K562 (cell line): ENCODE measurements at regions not wholly inside any gene's neighbourhood (a gene's known extent, or its start where the extent isn't known, plus 50 kb on each side); places are given as distances from the start of the nearest gene placed in this dataset.

ENCODE experiments used
- CBX2 ChIP-seq: fragments of 200-600 bp; sonication (generic); IDR thresholded peaks from one replicate; pipeline ENCODE4 v1.6.1; 2012; ENCODE audit warnings: mild to moderate bottlenecking, low read length, inconsistent platforms; ENCODE audit not compliant: insufficient read depth, poor library complexity, severe bottlenecking
- CTCF ChIP-seq, 3 experiments: IDR thresholded peaks in 2 of 3; conservative IDR thresholded peaks in 1 of 3; 2 replicates each; pipeline ENCODE4 v1.5.1; 2011 to 2012; ENCODE audit warnings: low read length in 3 of 3, mild to moderate bottlenecking in 3 of 3, control low read depth in 2 of 3, improper control_type of control experiment in 1 of 3, inconsistent platforms in 1 of 3, low read depth in 1 of 3, mixed read lengths in 1 of 3, moderate library complexity in 1 of 3; ENCODE audit not compliant: insufficient read depth in 2 of 3
- HDAC2 ChIP-seq: fragments of 450-650 bp; IDR thresholded peaks from 2 replicates; pipeline ENCODE4 v1.6.1; 2016; ENCODE audit warnings: mild to moderate bottlenecking
- KAT2B ChIP-seq: IDR thresholded peaks from one replicate; pipeline ENCODE4 v1.6.1; 2012; ENCODE audit warnings: low read depth, mild to moderate bottlenecking, control low read depth, inconsistent platforms, low read length, moderate library complexity
- KDM1A ChIP-seq, 2 experiments: fragments of 450-650 bp; IDR thresholded peaks; 2 replicates each; pipeline ENCODE4 v1.6.1; 2016; ENCODE audit warnings: mild to moderate bottlenecking in 2 of 2
- MLX ChIP-seq, 2 experiments: fragments of 450-650 bp in 1 of 2; sonication (generic) in 1 of 2; formaldehyde crosslinking; conservative IDR thresholded peaks; 2 replicates each; pipeline versions ENCODE4 v1.4.0 to v1.8.1; 2020 to 2022; ENCODE audit warnings: mild to moderate bottlenecking in 1 of 2, missing genetic modification reagents in 1 of 2
- NR3C1 ChIP-seq: sonication (generic); formaldehyde crosslinking; IDR thresholded peaks from 2 replicates; pipeline ENCODE4 v1.8.1; 2022; ENCODE audit warnings: missing genetic modification reagents
- PKNOX1 ChIP-seq: fragments of 450-650 bp; IDR thresholded peaks from 2 replicates; pipeline ENCODE4 v1.6.1; 2016
- POLR2A ChIP-seq: fragments of 450-650 bp; conservative IDR thresholded peaks from 2 replicates; pipeline ENCODE4 v1.6.1; 2016
- SIN3A ChIP-seq, 2 experiments: fragments of 150-350 bp in 1 of 2; IDR thresholded peaks; 2 replicates each; pipeline ENCODE4 v1.6.1; 2011 to 2016; ENCODE audit warnings: borderline replicate concordance in 2 of 2, low read depth in 2 of 2, low read length in 2 of 2, mild to moderate bottlenecking in 2 of 2, moderate library complexity in 2 of 2; ENCODE audit not compliant: control insufficient read depth in 1 of 2
- SMC3 ChIP-seq: conservative IDR thresholded peaks from 2 replicates; pipeline ENCODE4 v1.6.1; 2011; ENCODE audit warnings: low read depth, low read length, improper control_type of control experiment; ENCODE audit not compliant: insufficient read depth
- SNIP1 ChIP-seq: fragments of 450-650 bp; IDR thresholded peaks from 2 replicates; pipeline ENCODE4 v1.7.1; 2017; ENCODE audit warnings: low read depth, mild to moderate bottlenecking
- ZBTB34 ChIP-seq: fragments of 250-450 bp; sonication (Bioruptor Pico); IDR thresholded peaks from 2 replicates; pipeline ENCODE4 v1.8.0; 2021; ENCODE audit warnings: mild to moderate bottlenecking, moderate library complexity

GRCh38 chrX:151081016-151081415 is 95.4 kb upstream of the GPR50 start:
- TF ChIP-seq ZBTB34 (CRISPR knock-in tag) (no peak), POLR2A (no peak), PKNOX1 (no peak), NR3C1 (CRISPR knock-in tag) (no peak), SNIP1 (no peak), CTCF (IDR thresholded peaks at IDR 0.05 in 2 of 3, conservative IDR thresholded peaks at IDR 0.05 in 1 of 3; ENCODE audit: insufficient read depth in 2 of 3, low read depth in 1 of 3, low read length in 3 of 3) (no peak), KAT2B (no peak), MLX (CRISPR knock-in tag; conservative IDR thresholded peaks at IDR 0.05) (no peak), CBX2 (no peak), HDAC2 (no peak), SMC3 (no peak), KDM1A (IDR thresholded peaks at IDR 0.05) (no peak), SIN3A (IDR thresholded peaks at IDR 0.05; ENCODE audit: borderline replicate concordance in 2 of 2, control insufficient read depth in 1 of 2, low read depth in 2 of 2, low read length in 2 of 2) (no peak)
